HepG2 (cell line): ENCODE measurements at regions not wholly inside any gene's neighbourhood (a gene's known extent, or its start where the extent isn't known, plus 50 kb on each side); places are given as distances from the start of the nearest gene placed in this dataset.

Experiments
- ATAC-seq: fragments of 200-7000 bp; cut with Tn5 transposase; 3 replicates; pipeline ENCODE4 v1.9.1; 2020; ENCODE audit warnings: mild to moderate bottlenecking, moderate library complexity
- BruUV-seq: library from RNA; stranded (reverse); fragments of 400-500 nt; replicated peaks from 2 replicates; lab custom pipeline; 2021; lab: Mats Ljungman, UMichigan
- CTCF ChIA-PET: fragments of 300-600 bp; formaldehyde crosslinking; extraction: SDS; loops from one replicate; lab custom pipeline; 2021; ENCODE audit warnings: low total read pairs, inconsistent platforms, low intra/inter-chr PET ratio; lab: Yijun Ruan, JAX
- POLR2A ChIA-PET: fragments of 350-600 bp; sonication (Branson Sonifier 250); formaldehyde crosslinking; loops from one replicate; lab custom pipeline; 2020; ENCODE audit warnings: antibody characterized with exemption, inconsistent platforms; lab: Yijun Ruan, JAX
- DNase-seq: peaks from one replicate; pipeline ENCODE4 v3.0.0-alpha.2; 2015; ENCODE audit warnings: low spot score
- FAIRE-seq: peaks from 3 replicates; lab custom pipeline; 2011; peaks lifted over from hg19 to GRCh38; lab: Jason Lieb, UNC
- H2AFZ ChIP-seq: one replicate; pipeline ENCODE4 v1.6.1; 2011; ENCODE audit warnings: low read length, inconsistent platforms
- H3K27ac ChIP-seq: fragments of 300-600 bp; 3 replicates; pipeline ENCODE4 v1.8.0; 2011; ENCODE audit warnings: mixed run types, mild to moderate bottlenecking, mixed read lengths, low read length, inconsistent platforms; ENCODE audit not compliant: insufficient read depth; ENCODE audit errors: extremely low read length
- H3K27me3 ChIP-seq, 2 experiments: fragments of 200-600 bp in 1 of 2; 2 replicates in 1 of 2; 3 replicates in 1 of 2; pipeline versions ENCODE4 v1.6.0 to v1.8.0; 2011; ENCODE audit warnings: low read length in 2 of 2, mild to moderate bottlenecking in 2 of 2, moderate library complexity in 2 of 2, inconsistent platforms in 1 of 2; ENCODE audit not compliant: insufficient read depth in 2 of 2, control insufficient read depth in 1 of 2
- H3K36me3 ChIP-seq, 2 experiments: fragments of 200-600 bp in 1 of 2; replicated peaks in 1 of 2; 2 replicates in 1 of 2; 3 replicates in 1 of 2; pipeline versions ENCODE4 v1.5.1 to v1.8.0; 2011; ENCODE audit warnings: low read length in 2 of 2, inconsistent platforms in 1 of 2; ENCODE audit not compliant: insufficient read depth in 2 of 2, control insufficient read depth in 1 of 2
- H3K4me1 ChIP-seq: 2 replicates; pipeline ENCODE4 v1.5.1; 2012; ENCODE audit warnings: low read length, inconsistent platforms; ENCODE audit not compliant: insufficient read depth
- H3K4me2 ChIP-seq: 2 replicates; pipeline ENCODE4 v1.6.0; 2011; ENCODE audit warnings: low read depth, low read length, inconsistent platforms
- H3K4me3 ChIP-seq, 3 experiments: fragments of 200-600 bp in 1 of 3; sonication (generic), shearing (Covaris generic) in 1 of 3; replicated peaks in 1 of 3; 2 replicates each; pipeline ENCODE4 v1.5.1; 2011 to 2016; ENCODE audit warnings: low read length in 3 of 3, inconsistent platforms in 2 of 3, low read depth in 2 of 3, mild to moderate bottlenecking in 2 of 3, control low read depth in 1 of 3, mixed read lengths in 1 of 3; ENCODE audit not compliant: insufficient read depth in 1 of 3
- H3K79me2 ChIP-seq: one replicate; pipeline ENCODE4 v1.6.1; 2011; ENCODE audit warnings: low read length, inconsistent platforms; ENCODE audit not compliant: insufficient read depth
- H3K9ac ChIP-seq: 2 replicates; pipeline ENCODE4 v1.6.0; 2011; ENCODE audit warnings: mild to moderate bottlenecking, low read depth, low read length, inconsistent platforms; ENCODE audit not compliant: insufficient read depth
- H3K9me3 ChIP-seq: 2 replicates; pipeline ENCODE4 v1.5.1; 2012; ENCODE audit warnings: mild to moderate bottlenecking, low read length
- H4K20me1 ChIP-seq: 2 replicates; pipeline ENCODE4 v1.6.0; 2011; ENCODE audit warnings: inconsistent platforms, mild to moderate bottlenecking, low read length, moderate library complexity; ENCODE audit not compliant: insufficient read depth
- FIP1L1 ChIP-seq: fragments of 200-400 bp; formaldehyde crosslinking; IDR thresholded peaks from 2 replicates; pipeline ENCODE4 v1.6.1; 2018; ENCODE audit warnings: low read depth, mild to moderate bottlenecking, low read length, moderate library complexity, borderline replicate concordance; ENCODE audit not compliant: insufficient read depth
- FOXK2 ChIP-seq: fragments of 450-650 bp; IDR thresholded peaks from 2 replicates; pipeline ENCODE4 v1.6.1; 2016
- GTF3A ChIP-seq: sonication (generic); formaldehyde crosslinking; conservative IDR thresholded peaks from 2 replicates; pipeline ENCODE4 v1.4.0; 2020; ENCODE audit warnings: mild to moderate bottlenecking, missing genetic modification reagents
- HDAC6 ChIP-seq: fragments of 200-600 bp; sonication (generic); IDR thresholded peaks from 2 replicates; pipeline ENCODE4 v1.7.0; 2017; ENCODE audit warnings: mild to moderate bottlenecking, antibody characterized with exemption, low read length, low read depth
- NFE2L2 ChIP-seq: fragments of 150-350 bp; IDR thresholded peaks from 2 replicates; pipeline ENCODE4 v1.6.1; 2014; ENCODE audit warnings: low read length
- NPAS2 ChIP-seq: sonication (generic); formaldehyde crosslinking; IDR thresholded peaks from 2 replicates; pipeline ENCODE4 v1.8.0; 2022; ENCODE audit warnings: mild to moderate bottlenecking, missing genetic modification reagents, borderline replicate concordance
- YY1 ChIP-seq: IDR thresholded peaks from 2 replicates; pipeline ENCODE4 v1.6.1; 2011; ENCODE audit warnings: low read length, low read depth, moderate library complexity, mild to moderate bottlenecking; ENCODE audit not compliant: insufficient read depth, insufficient replicate concordance
- ZNF333 ChIP-seq: sonication (generic); formaldehyde crosslinking; IDR thresholded peaks from 2 replicates; pipeline ENCODE4 v1.4.0; 2020; ENCODE audit warnings: mild to moderate bottlenecking, missing genetic modification reagents, borderline replicate concordance
- ZNF724P ChIP-seq: sonication (generic); formaldehyde crosslinking; IDR thresholded peaks from 2 replicates; pipeline ENCODE4 v1.8.0; 2022; ENCODE audit warnings: missing genetic modification reagents, borderline replicate concordance
- ZSCAN21 ChIP-seq: sonication (generic); formaldehyde crosslinking; IDR thresholded peaks from 2 replicates; pipeline ENCODE4 v1.8.0; 2022; ENCODE audit warnings: mild to moderate bottlenecking, missing genetic modification reagents, moderate library complexity, borderline replicate concordance
- WGBS: methylation state at CpG from one replicate; pipeline ENCODE4 v1.1.6; 2017; ENCODE audit warnings: low lambda C conversion rate; 5-methylcytosine and 5-hydroxymethylcytosine counted together
- in situ Hi-C: cut with HindIII; loops from 2 replicates; pipeline ENCODE4 v1.10.0; 2017; ENCODE audit warnings: low pct_unique_long_range_greater_than_20kb; ENCODE audit not compliant: extremely low pct_ligation_motif_present
- intact Hi-C: fragments of 100-400 bp; cut with micrococcal nuclease; formaldehyde crosslinking; loops from one replicate; pipeline ENCODE4 v1.10.0; 2022; ENCODE audit not compliant: unreplicated experiment
- TF ChIP-seq, protein P1 (sequence below): sonication (generic); formaldehyde crosslinking; conservative IDR thresholded peaks from 2 replicates; pipeline ENCODE4 v1.4.0; 2020; ENCODE audit warnings: mild to moderate bottlenecking, missing genetic modification reagents, moderate library complexity
- TF ChIP-seq, protein P2 (sequence below): sonication (generic); formaldehyde crosslinking; IDR thresholded peaks from 2 replicates; pipeline ENCODE4 v1.8.1; 2023; ENCODE audit warnings: missing genetic modification reagents, mild to moderate bottlenecking, borderline replicate concordance

DNA sequence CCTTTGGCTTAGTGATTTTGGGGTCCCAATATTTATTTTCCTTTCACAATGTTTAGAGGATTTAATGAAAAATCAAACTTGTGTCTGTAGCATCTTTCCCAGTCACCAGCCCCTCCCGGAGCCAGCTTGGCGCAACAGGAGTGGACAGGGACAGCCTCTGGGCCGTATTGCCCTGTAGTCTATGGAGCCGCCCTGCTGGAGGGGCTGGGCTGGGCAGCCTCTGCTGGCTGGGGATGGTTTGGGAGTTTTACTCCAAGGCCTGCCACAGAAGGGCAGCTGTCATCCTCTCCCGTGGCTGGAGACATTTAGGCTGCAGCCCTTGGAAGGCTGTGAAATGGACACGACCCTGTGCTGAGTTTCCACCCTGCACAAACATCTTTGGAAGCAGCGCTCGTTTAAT, 89.4 kb upstream of the RGMA start:
- intact Hi-C loops, result no loop called here
- FAIRE-seq, result no peak
- TF ChIP-seq, protein P1, sequence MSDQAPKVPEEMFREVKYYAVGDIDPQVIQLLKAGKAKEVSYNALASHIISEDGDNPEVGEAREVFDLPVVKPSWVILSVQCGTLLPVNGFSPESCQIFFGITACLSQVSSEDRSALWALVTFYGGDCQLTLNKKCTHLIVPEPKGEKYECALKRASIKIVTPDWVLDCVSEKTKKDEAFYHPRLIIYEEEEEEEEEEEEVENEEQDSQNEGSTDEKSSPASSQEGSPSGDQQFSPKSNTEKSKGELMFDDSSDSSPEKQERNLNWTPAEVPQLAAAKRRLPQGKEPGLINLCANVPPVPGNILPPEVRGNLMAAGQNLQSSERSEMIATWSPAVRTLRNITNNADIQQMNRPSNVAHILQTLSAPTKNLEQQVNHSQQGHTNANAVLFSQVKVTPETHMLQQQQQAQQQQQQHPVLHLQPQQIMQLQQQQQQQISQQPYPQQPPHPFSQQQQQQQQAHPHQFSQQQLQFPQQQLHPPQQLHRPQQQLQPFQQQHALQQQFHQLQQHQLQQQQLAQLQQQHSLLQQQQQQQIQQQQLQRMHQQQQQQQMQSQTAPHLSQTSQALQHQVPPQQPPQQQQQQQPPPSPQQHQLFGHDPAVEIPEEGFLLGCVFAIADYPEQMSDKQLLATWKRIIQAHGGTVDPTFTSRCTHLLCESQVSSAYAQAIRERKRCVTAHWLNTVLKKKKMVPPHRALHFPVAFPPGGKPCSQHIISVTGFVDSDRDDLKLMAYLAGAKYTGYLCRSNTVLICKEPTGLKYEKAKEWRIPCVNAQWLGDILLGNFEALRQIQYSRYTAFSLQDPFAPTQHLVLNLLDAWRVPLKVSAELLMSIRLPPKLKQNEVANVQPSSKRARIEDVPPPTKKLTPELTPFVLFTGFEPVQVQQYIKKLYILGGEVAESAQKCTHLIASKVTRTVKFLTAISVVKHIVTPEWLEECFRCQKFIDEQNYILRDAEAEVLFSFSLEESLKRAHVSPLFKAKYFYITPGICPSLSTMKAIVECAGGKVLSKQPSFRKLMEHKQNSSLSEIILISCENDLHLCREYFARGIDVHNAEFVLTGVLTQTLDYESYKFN (CRISPR knock-in tag), result no peak
- TF ChIP-seq FIP1L1 (no peak), ZNF724P (CRISPR knock-in tag) (no peak), YY1 (no peak), HDAC6 (no peak), ZSCAN21 (CRISPR knock-in tag) (no peak), NPAS2 (no peak), NFE2L2 (no peak), ZNF333 (no peak), GTF3A (CRISPR knock-in tag) (no peak), FOXK2 (no peak)
- TF ChIP-seq, protein P2, sequence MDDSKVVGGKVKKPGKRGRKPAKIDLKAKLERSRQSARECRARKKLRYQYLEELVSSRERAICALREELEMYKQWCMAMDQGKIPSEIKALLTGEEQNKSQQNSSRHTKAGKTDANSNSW (CRISPR knock-in tag), result no peak
- TF ChIP-seq, all 625 proteins: peak for 0
- no peaks in the 10 kb centered on the region for H3K79me2 ChIP-seq
- H3K9ac ChIP-seq, result no peak overlapping the region
- H3K9me3 ChIP-seq, result no peaks in the 10 kb centered on the region
- H3K4me1 ChIP-seq, result no peaks in the 10 kb centered on the region
- no peak for DNase-seq
- no peak for ATAC-seq
- no peak overlapping the region for H2AFZ ChIP-seq
- H3K4me3 ChIP-seq, result no peak overlapping the region
- H4K20me1 ChIP-seq, result no peaks in the 10 kb centered on the region
- 59% methylated on average over 8 of the region's 8 CpGs for WGBS
- no peaks in the 10 kb centered on the region for H3K36me3 ChIP-seq
- no TSS peak for BruUV-seq
- H3K27ac ChIP-seq, result no peak overlapping the region
- CTCF ChIA-PET, result no interaction called here
- no peak overlapping the region for H3K4me2 ChIP-seq
- POLR2A ChIA-PET, result no interaction called here
- H3K27me3 ChIP-seq, result peaks cover 0 to 14% of the 10 kb centered on the region in 2 experiments; a peak in 3 of 5 replicates
- in situ Hi-C loops, result no loop called here
